ENCODE measurements at regions not wholly inside any gene's neighbourhood (a gene's known extent, or its start where the extent isn't known, plus 50 kb on each side); places are given as distances from the start of the nearest gene placed in this dataset.

DNA sequence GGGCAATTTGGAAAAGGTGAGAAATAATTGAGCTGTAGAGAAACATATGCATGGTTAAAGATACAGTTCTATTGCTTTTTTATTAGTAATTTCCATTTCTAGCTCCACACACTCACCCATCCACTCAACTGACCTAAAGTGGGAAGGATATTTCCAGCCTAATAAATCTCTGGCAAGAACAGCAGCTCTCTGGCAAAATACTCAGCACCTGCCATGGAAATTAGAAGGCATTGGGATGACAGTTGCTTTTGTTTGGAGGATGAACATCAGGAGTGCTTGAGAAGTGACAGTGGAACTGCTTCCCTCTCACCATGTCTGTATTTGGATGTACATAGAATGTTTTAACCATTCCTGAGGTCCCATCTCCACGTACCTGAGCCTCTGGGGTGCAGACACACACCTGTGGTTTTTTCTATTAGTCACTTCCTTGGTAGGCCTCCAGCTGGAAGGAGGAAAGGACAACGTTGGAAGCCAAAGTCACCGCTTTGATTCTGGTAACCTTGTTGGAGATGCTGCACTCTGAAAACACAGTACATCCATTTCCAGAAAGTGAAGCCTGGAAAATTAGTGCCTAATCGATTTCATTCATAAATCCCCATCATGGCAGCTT lies 62.3 kb upstream of the RUNX1 start:
- Histone ChIP-seq H3K4me3 (no peak overlapping the region), H3K4me1 (no peaks in the 10 kb centered on the region), H3K36me3 (no peaks in the 10 kb centered on the region), H3K27ac (no peak overlapping the region), H3K27me3 (peaks cover 0 to 60% (median 12%) of the 10 kb centered on the region in 7 donors), H3K9me3 (peaks cover 0 to 4% (median 0%) of the 10 kb centered on the region in 11 donors)
- WGBS, 2 donors: 75 to 79% methylated on average over 4 of the region's 4 CpGs
- intact Hi-C loops (cut with DNase I): no loop called here
- DNase-seq (no peak), ATAC-seq (no peak)
- TF ChIP-seq CTCF (IDR thresholded peaks at IDR 0.05): no peak

DNA sequence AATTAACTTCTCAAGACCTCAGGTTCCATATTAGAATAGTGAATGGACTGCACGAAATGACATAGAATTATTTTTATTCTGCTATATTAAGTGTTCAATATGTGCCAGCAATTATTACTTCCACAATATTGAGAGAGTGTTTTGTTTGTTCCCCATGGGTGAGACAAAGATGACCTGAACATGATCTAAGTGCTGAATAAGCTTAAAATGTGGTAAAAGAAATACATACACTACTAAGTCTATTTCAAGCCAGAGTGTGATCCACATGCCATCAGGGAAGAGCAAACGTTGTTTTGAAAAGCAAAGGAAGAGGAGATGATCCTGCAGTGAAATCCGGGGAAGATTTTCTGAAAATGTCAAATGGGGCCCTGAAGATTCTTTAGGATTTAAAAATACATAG lies 59.8 kb upstream of the RUNX1 start:
- Histone ChIP-seq H3K27ac (no peak overlapping the region), H3K9me3 (peaks cover 0 to 3% (median 0%) of the 10 kb centered on the region in 11 donors), H3K4me3 (no peak overlapping the region), H3K36me3 (no peaks in the 10 kb centered on the region), H3K27me3 (peaks cover 0 to 44% (median 12%) of the 10 kb centered on the region in 7 donors), H3K4me1 (no peaks in the 10 kb centered on the region)
- no peak for TF ChIP-seq CTCF (IDR thresholded peaks at IDR 0.05)
- ATAC-seq (no peak), DNase-seq (no peak)
- 66 to 72% methylated on average over 3 of the region's 3 CpGs for WGBS, 2 donors
- intact Hi-C loops (cut with DNase I): no loop called here

GRCh38 chr21:35107520-35107919 lies 58.4 kb upstream of the RUNX1 start:
- no peak overlapping the region for H3K4me3 ChIP-seq
- ATAC-seq: no peak
- intact Hi-C loops (cut with DNase I): no loop called here
- TF ChIP-seq CTCF (IDR thresholded peaks at IDR 0.05): no peak
- H3K4me1 ChIP-seq: peaks cover 0 to 5% (median 0%) of the 10 kb centered on the region in 9 donors
- H3K36me3 ChIP-seq: no peaks in the 10 kb centered on the region
- H3K27me3 ChIP-seq: peaks cover 0 to 36% (median 12%) of the 10 kb centered on the region in 7 donors
- peaks cover 0 to 3% (median 0%) of the 10 kb centered on the region in 11 donors for H3K9me3 ChIP-seq
- H3K27ac ChIP-seq: no peak overlapping the region
- 76 to 85% methylated on average over 6 of the region's 6 CpGs for WGBS, 2 donors
- no peak for DNase-seq

GRCh38 chr21:35106246-35106835 lies 57.2 kb upstream of the RUNX1 start:
- intact Hi-C loops (cut with DNase I): no loop called here
- peak in 7 of 8 donors; percentile 49 to 96 (median 75) for ATAC-seq
- Histone ChIP-seq H3K27me3 (peaks cover 0 to 35% (median 10%) of the 10 kb centered on the region in 7 donors), H3K9me3 (peaks cover 0 to 3% (median 0%) of the 10 kb centered on the region in 11 donors), H3K27ac (no peak overlapping the region), H3K4me3 (no peak overlapping the region), H3K36me3 (no peaks in the 10 kb centered on the region), H3K4me1 (peaks cover 0 to 11% (median 0%) of the 10 kb centered on the region in 9 donors)
- no peak for TF ChIP-seq CTCF (IDR thresholded peaks at IDR 0.05)
- WGBS, 2 donors: 31 to 35% methylated on average over 11 of the region's 11 CpGs
- peak in 1 of 2 donors; percentile 10 for DNase-seq

Measured in heart right ventricle (tissue), 16 donors.